ENCODE measurements at regions not wholly inside any gene's neighbourhood (a gene's known extent, or its start where the extent isn't known, plus 50 kb on each side); places are given as distances from the start of the nearest gene placed in this dataset.

- Histone ChIP-seq H3K36me3 (no peaks in the 10 kb centered on the region), H3K9me3 (peaks cover 7 to 12% (median 10%) of the 10 kb centered on the region in 4 donors), H3K27ac (no peak overlapping the region), H3K4me1 (no peaks in the 10 kb centered on the region), H3K27me3 (peaks cover 0 to 6% (median 0%) of the 10 kb centered on the region in 3 donors), H3K4me3 (no peak overlapping the region)
- TF ChIP-seq POLR2A (IDR thresholded peaks at IDR 0.05), result no peak
- TF ChIP-seq EP300 (IDR thresholded peaks at IDR 0.05), result no peak
- TF ChIP-seq, protein P1, sequence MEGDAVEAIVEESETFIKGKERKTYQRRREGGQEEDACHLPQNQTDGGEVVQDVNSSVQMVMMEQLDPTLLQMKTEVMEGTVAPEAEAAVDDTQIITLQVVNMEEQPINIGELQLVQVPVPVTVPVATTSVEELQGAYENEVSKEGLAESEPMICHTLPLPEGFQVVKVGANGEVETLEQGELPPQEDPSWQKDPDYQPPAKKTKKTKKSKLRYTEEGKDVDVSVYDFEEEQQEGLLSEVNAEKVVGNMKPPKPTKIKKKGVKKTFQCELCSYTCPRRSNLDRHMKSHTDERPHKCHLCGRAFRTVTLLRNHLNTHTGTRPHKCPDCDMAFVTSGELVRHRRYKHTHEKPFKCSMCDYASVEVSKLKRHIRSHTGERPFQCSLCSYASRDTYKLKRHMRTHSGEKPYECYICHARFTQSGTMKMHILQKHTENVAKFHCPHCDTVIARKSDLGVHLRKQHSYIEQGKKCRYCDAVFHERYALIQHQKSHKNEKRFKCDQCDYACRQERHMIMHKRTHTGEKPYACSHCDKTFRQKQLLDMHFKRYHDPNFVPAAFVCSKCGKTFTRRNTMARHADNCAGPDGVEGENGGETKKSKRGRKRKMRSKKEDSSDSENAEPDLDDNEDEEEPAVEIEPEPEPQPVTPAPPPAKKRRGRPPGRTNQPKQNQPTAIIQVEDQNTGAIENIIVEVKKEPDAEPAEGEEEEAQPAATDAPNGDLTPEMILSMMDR (IDR thresholded peaks at IDR 0.05), result no peak
- no peak for TF ChIP-seq POLR2AphosphoS5 (IDR thresholded peaks at IDR 0.05)
- 44 to 60% (median 50%) methylated on average over 7 of the region's 7 CpGs for WGBS, 5 donors
- intact Hi-C loops (cut with DNase I; ENCODE audit: low total_unique reads), result no loop called here
- DNase-seq, result peak in 1 of 2 donors; percentile 44
Observed at GRCh38 chr13:20291037-20291436, 58.9 kb upstream of the GJB6 start.

DNA sequence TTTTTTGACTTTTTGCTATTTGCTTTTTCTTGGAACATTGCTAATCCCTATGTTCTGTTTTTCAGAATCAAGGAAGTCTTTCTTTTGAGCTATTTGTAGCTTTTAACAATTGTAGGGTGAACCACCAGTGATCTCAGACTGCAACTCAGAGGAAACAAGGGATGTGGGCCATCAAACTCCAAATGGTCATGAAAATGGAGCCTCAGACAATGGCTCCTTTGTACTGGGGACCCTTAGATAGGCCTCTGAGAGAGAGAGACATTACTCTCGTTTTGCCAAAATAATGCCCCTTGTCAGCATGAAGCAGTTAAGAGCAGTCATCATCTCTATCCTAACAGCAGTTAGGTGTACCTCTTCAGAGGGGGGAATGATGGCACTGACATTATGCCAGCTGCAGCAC lies 56.4 kb upstream of the GJB6 start:
- H3K36me3 ChIP-seq, result no peaks in the 10 kb centered on the region
- peaks cover 16 to 36% (median 35%) of the 10 kb centered on the region in 4 donors for H3K9me3 ChIP-seq
- H3K27ac ChIP-seq, result no peak overlapping the region
- intact Hi-C loops (cut with DNase I; ENCODE audit: low total_unique reads), result no loop called here
- no peak for TF ChIP-seq EP300 (IDR thresholded peaks at IDR 0.05)
- TF ChIP-seq POLR2A (IDR thresholded peaks at IDR 0.05), result no peak
- TF ChIP-seq, protein P1 (IDR thresholded peaks at IDR 0.05), result no peak
- no peak for TF ChIP-seq POLR2AphosphoS5 (IDR thresholded peaks at IDR 0.05)
- WGBS, 5 donors, result 14 to 50% (median 28%) methylated on average over 1 of the region's 1 CpG
- no peak overlapping the region for H3K4me3 ChIP-seq
- no peaks in the 10 kb centered on the region for H3K4me1 ChIP-seq
- no peaks in the 10 kb centered on the region for H3K27me3 ChIP-seq
- DNase-seq, result no peak

GRCh38 chr13:20287976-20288375 lies 55.9 kb upstream of the GJB6 start:
- no peaks in the 10 kb centered on the region for H3K27me3 ChIP-seq
- no peaks in the 10 kb centered on the region for H3K36me3 ChIP-seq
- no peak overlapping the region for H3K27ac ChIP-seq
- TF ChIP-seq POLR2AphosphoS5 (IDR thresholded peaks at IDR 0.05), result no peak
- TF ChIP-seq, protein P1 (IDR thresholded peaks at IDR 0.05), result no peak
- TF ChIP-seq POLR2A (IDR thresholded peaks at IDR 0.05), result no peak
- TF ChIP-seq EP300 (IDR thresholded peaks at IDR 0.05), result no peak
- no peak overlapping the region for H3K4me3 ChIP-seq
- no peaks in the 10 kb centered on the region for H3K4me1 ChIP-seq
- 9 to 45% (median 36%) methylated on average over 1 of the region's 1 CpG for WGBS, 5 donors
- H3K9me3 ChIP-seq, result peaks cover 18 to 42% (median 41%) of the 10 kb centered on the region in 4 donors
- DNase-seq, result no peak
- intact Hi-C loops (cut with DNase I; ENCODE audit: low total_unique reads), result no loop called here

DNA sequence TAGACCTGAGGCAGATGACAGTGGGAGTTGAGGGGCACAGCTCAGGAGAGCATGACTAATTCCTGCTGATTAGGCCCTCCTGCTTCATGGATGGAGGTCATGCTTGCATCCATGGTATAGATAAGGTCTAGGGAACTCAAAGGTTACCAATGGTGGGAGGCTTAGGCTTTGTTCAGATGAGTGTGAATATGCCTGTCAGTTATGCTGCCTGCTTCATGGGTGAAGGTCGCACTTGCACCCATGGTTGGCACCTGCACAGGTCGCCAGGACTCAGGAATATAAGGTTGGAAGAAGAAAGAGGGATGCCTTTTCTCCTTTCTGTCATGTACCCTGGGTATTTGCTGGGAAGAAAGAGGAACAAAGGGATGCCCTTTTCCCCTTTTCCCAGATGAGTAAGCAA lies 53.4 kb upstream of the GJB6 start:
- no peak for DNase-seq
- TF ChIP-seq EP300 (IDR thresholded peaks at IDR 0.05) (no peak), POLR2AphosphoS5 (IDR thresholded peaks at IDR 0.05) (no peak), POLR2A (IDR thresholded peaks at IDR 0.05) (no peak)
- TF ChIP-seq, protein P1 (IDR thresholded peaks at IDR 0.05), result no peak
- Histone ChIP-seq H3K27ac (no peak overlapping the region), H3K36me3 (no peaks in the 10 kb centered on the region), H3K27me3 (no peaks in the 10 kb centered on the region), H3K4me1 (no peaks in the 10 kb centered on the region), H3K4me3 (no peak overlapping the region), H3K9me3 (peaks cover 25 to 55% (median 52%) of the 10 kb centered on the region in 4 donors)
- intact Hi-C loops (cut with DNase I; ENCODE audit: low total_unique reads), result no loop called here
- 75 to 88% (median 84%) methylated on average over 2 of the region's 2 CpGs for WGBS, 5 donors

Data from stomach (tissue), 8 donors.